GM13976 (cell line): ENCODE measurements at regions not wholly inside any gene's neighbourhood (a gene's known extent, or its start where the extent isn't known, plus 50 kb on each side); places are given as distances from the start of the nearest gene placed in this dataset.

Experiments
- DNase-seq: peaks from one replicate; pipeline ENCODE4 v3.0.0; 2012; ENCODE audit warnings: low spot score
- in situ Hi-C: fragments of 300-500 bp; cut with MboI; formaldehyde crosslinking; loops from one replicate; pipeline ENCODE4 v1.12.0; 2022; ENCODE audit warnings: low sequenced_read_pairs, mixed read lengths, inconsistent platforms; ENCODE audit not compliant: unreplicated experiment
- TF ChIP-seq, protein P1 (sequence below): IDR thresholded peaks from 2 replicates; pipeline ENCODE4 v1.5.1; 2012; ENCODE audit warnings: borderline replicate concordance, mild to moderate bottlenecking; ENCODE audit not compliant: insufficient read depth; ENCODE audit errors: extremely low read depth, missing control alignments, control extremely low read depth

- DNase-seq: no peak
- TF ChIP-seq, protein P1, sequence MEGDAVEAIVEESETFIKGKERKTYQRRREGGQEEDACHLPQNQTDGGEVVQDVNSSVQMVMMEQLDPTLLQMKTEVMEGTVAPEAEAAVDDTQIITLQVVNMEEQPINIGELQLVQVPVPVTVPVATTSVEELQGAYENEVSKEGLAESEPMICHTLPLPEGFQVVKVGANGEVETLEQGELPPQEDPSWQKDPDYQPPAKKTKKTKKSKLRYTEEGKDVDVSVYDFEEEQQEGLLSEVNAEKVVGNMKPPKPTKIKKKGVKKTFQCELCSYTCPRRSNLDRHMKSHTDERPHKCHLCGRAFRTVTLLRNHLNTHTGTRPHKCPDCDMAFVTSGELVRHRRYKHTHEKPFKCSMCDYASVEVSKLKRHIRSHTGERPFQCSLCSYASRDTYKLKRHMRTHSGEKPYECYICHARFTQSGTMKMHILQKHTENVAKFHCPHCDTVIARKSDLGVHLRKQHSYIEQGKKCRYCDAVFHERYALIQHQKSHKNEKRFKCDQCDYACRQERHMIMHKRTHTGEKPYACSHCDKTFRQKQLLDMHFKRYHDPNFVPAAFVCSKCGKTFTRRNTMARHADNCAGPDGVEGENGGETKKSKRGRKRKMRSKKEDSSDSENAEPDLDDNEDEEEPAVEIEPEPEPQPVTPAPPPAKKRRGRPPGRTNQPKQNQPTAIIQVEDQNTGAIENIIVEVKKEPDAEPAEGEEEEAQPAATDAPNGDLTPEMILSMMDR: no peak
- in situ Hi-C loops: loop anchor here (25.0 kb wide), 1 partner anchor 334 kb away; no protein-coding TSS in a partner anchor
Observed at GRCh38 chr6:47403056-47403455, 74.5 kb upstream of the CD2AP start.

DNA sequence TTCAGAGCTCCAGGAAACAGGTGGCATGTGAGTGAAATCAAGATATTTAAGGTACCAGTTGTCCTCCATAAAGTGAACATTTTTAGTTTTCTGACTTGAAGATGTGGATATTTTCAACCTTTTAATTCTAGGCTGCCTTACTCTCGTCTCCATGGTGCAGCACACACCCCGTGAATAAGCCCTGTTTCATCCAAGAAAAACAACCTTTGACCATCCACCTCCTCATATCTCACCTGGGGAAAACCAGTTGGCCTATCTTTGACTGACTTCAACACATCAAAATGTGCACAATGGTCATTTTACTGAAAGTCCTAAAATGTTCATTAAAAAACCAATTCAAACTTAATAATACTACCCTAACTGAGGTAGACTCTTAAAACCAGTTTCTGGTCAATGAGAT, 73.8 kb upstream of the CD2AP start:
- in situ Hi-C loops: loop anchor here (25.0 kb wide), 1 partner anchor 334 kb away; no protein-coding TSS in a partner anchor

DNA sequence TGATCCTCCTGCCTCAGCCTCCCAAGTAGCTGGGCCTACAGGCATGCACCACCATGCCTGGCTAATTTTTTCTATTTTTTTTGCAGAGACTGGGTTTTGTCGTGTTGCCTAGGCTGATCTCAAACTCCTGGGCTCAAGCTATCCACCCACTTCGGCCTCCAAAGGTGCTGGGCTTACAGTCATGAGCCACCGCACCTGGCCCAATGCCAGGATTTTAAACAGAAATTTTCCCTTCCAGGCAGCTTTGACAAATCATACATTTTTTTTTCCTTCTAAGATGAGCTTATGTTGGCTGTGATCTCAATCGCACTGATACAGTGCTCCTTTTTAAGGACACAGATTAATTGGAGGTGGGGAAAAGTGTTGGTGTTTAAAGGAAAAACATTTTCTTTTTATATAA, 73.2 kb upstream of the CD2AP start:
- no peak for DNase-seq
- TF ChIP-seq, protein P1: no peak
- in situ Hi-C loops: loop anchor here (25.0 kb wide), 1 partner anchor 333 kb away; no protein-coding TSS in a partner anchor

More for the DNA sequence above, 73.8 kb upstream of the CD2AP start:
- TF ChIP-seq, protein P1: no peak
- DNase-seq: no peak

- in situ Hi-C loops: loop anchor here (25.0 kb wide), 1 partner anchor 332 kb away; no protein-coding TSS in a partner anchor
- DNase-seq: no peak
- TF ChIP-seq, protein P1: no peak
Observed at GRCh38 chr6:47405273-47405672, 72.3 kb upstream of the CD2AP start.

DNA sequence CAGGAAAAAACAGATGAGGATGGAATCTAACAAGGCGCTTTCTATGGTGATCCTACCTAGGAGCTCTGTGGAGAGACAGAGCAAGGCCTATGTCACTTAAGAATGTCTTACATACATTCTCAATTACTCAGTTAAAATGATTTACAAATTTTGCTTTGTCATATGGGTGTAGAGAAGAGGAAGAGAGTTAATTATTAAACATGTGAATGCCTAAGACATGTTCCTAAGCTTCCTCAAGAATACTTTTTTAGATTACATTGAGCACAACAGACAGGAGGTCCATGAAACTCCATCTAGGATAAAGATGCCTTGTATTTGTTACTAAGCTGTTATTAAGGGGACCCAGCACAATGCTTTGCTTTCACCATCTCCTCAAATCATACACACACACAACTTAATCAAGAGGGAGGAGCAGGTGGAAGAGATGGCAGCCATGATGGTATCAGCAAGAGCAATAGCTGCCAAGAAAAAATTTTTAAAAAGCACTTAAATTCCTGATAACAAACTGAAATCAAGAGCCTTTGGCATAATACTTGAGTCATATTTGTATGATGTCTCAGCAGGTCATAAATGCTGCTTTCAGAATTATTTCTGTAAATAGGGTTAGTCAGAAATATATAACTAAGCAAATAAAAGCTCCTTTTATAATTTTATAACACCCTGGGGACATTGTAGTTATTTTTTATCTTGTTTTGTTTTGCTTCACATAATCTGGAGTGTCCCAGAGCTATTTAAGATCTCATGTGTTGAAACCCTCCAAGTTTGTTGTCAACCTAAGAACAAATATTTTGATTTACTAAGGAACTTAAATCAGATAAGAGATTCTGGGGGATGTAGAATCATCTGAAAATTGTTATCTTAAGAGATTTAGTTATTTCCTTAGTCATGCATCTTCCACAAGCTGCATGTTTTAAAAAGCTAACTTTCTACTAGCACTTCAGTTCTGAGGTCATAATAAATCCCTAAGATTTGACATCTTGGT, 70.0 kb upstream of the CD2AP start:
- no peak for DNase-seq
- in situ Hi-C loops: loop anchor here (25.0 kb wide), 1 partner anchor 330 kb away; no protein-coding TSS in a partner anchor
- TF ChIP-seq, protein P1: no peak

DNA sequence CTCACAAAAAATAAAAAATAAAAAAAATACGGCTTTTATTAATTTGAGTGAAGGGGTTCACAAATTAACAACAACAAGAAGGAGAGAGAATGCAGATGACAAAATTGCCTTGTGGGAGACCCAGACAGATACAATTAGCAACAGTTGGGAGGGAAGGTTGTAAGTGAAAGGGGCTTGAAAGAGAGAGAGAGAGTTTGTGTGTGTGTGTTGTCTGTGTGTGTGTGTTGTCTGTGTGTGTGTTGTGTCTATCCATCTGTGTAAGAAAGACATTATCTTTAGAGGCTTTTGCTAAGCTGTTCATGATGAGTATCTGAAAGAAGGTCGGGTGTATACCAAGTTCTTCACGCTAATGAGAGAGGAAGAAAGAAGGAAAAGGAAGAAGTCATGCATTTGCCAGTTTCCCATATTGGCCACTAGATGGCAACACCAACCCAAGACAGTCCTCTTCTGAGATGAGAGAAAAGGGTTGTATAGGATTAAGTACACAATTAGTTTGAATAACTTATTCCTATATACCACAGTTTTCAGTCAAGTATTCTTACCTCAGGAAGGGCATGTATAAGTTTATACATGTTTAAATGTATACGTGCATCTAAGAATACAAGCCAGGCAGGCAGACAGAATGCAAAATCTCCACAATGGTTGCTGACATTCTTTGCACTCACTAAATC, 63.7 kb upstream of the CD2AP start:
- TF ChIP-seq, protein P1: peak; percentile 81
- in situ Hi-C loops: loop anchor here (10.0 to 25.0 kb wide), 2 partner anchors 211 to 323 kb away; no protein-coding TSS in a partner anchor
- DNase-seq: peak; percentile 59
